ENCODE measurements at regions not wholly inside any gene's neighbourhood (a gene's known extent, or its start where the extent isn't known, plus 50 kb on each side); places are given as distances from the start of the nearest gene placed in this dataset.

DNA sequence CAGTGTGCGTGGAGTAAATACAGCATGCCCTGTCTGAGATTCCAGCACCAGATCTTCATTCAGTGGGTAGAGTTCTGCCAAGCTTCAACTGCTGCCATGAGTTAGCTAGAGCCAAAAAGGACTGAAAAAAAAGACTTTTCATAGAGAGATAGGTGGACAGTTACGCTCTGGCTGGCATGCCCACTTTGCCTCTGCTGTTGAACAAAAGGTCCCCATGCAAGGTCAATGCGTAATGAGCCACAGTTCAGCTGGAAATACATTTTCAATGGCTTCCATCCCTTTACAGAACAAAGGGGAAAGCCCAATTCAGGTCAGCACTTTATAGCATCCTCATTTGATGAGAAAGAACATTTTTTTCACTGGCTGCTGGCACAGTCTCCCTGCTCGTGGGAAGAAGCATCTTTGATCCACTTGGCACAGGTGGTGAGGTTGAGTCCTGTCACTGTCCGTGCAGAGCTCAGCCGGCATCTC lies 86.9 kb upstream of the ERCC6L2 start:
- no peaks in the 10 kb centered on the region for H3K9me3 ChIP-seq (ENCODE audit: control insufficient read depth, insufficient read depth, low read depth, low read length)
- H3K36me3 ChIP-seq (ENCODE audit: control insufficient read depth in 2 of 2, insufficient read depth in 1 of 2, low read length in 2 of 2): no peaks in the 10 kb centered on the region
- POLR2A ChIA-PET: no interaction called here
- no peak overlapping the region for H3K4me3 ChIP-seq (ENCODE audit: low read depth, low read length)
- H3K27ac ChIP-seq (ENCODE audit: extremely low read depth, low read depth, low read length): no peak overlapping the region
- CTCF ChIA-PET: interaction anchor here (1.0 kb wide), 1 partner anchor 10 kb away, joined by 4 read pairs; no protein-coding TSS in a partner anchor
- H3K4me1 ChIP-seq (ENCODE audit: control insufficient read depth, insufficient read depth, low read length): 0 out of 2 replicates have a peak, but pooled peaks cover 3% of the 10 kb centered on the region
- no peak for TF ChIP-seq ZNF184 (tag by site-specific recombination; IDR thresholded peaks at IDR 0.05)
- TF ChIP-seq ZNF214 (tag by site-specific recombination; IDR thresholded peaks at IDR 0.05; ENCODE audit: borderline replicate concordance): no peak
- TF ChIP-seq ZNF473 (tag by site-specific recombination; IDR thresholded peaks at IDR 0.05): no peak
- TF ChIP-seq ZNF280C (tag by site-specific recombination; IDR thresholded peaks at IDR 0.05): no peak
- no peak for TF ChIP-seq OSR2 (tag by site-specific recombination; IDR thresholded peaks at IDR 0.05)
- no peak for TF ChIP-seq ZNF155 (tag by site-specific recombination; IDR thresholded peaks at IDR 0.05)
- TF ChIP-seq ZNF521 (tag by site-specific recombination; IDR thresholded peaks at IDR 0.05): no peak
- no peak for TF ChIP-seq YY2 (tag by site-specific recombination; IDR thresholded peaks at IDR 0.05)
- no peak for TF ChIP-seq PRDM6 (tag by site-specific recombination; IDR thresholded peaks at IDR 0.05)
- TF ChIP-seq ZXDB (tag by site-specific recombination; IDR thresholded peaks at IDR 0.05): no peak
- no peak for TF ChIP-seq ZNF423 (tag by site-specific recombination; IDR thresholded peaks at IDR 0.05)
- no peak for TF ChIP-seq HOXA7 (CRISPR knock-in tag; IDR thresholded peaks at IDR 0.05; ENCODE audit: borderline replicate concordance)
- TF ChIP-seq, protein P1, sequence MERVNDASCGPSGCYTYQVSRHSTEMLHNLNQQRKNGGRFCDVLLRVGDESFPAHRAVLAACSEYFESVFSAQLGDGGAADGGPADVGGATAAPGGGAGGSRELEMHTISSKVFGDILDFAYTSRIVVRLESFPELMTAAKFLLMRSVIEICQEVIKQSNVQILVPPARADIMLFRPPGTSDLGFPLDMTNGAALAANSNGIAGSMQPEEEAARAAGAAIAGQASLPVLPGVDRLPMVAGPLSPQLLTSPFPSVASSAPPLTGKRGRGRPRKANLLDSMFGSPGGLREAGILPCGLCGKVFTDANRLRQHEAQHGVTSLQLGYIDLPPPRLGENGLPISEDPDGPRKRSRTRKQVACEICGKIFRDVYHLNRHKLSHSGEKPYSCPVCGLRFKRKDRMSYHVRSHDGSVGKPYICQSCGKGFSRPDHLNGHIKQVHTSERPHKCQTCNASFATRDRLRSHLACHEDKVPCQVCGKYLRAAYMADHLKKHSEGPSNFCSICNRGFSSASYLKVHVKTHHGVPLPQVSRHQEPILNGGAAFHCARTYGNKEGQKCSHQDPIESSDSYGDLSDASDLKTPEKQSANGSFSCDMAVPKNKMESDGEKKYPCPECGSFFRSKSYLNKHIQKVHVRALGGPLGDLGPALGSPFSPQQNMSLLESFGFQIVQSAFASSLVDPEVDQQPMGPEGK (tag by site-specific recombination; IDR thresholded peaks at IDR 0.05): no peak
- TF ChIP-seq ZNF701 (tag by site-specific recombination; IDR thresholded peaks at IDR 0.05): no peak

- TF ChIP-seq ZNF140 (tag by site-specific recombination; IDR thresholded peaks at IDR 0.05) (no peak), ZNF202 (tag by site-specific recombination; IDR thresholded peaks at IDR 0.05; ENCODE audit: borderline replicate concordance) (no peak), PBX3 (CRISPR knock-in tag; IDR thresholded peaks at IDR 0.05) (no peak), GLI4 (tag by site-specific recombination; IDR thresholded peaks at IDR 0.05) (no peak), ZNF514 (tag by site-specific recombination; IDR thresholded peaks at IDR 0.05) (no peak), WT1 (tag by site-specific recombination; IDR thresholded peaks at IDR 0.05) (no peak)
- Histone ChIP-seq H3K36me3 (ENCODE audit: control insufficient read depth in 2 of 2, insufficient read depth in 1 of 2, low read length in 2 of 2) (no peaks in the 10 kb centered on the region), H3K4me3 (ENCODE audit: low read depth, low read length) (no peak overlapping the region), H3K27ac (ENCODE audit: extremely low read depth, low read depth, low read length) (no peak overlapping the region), H3K4me1 (ENCODE audit: control insufficient read depth, insufficient read depth, low read length) (0 out of 2 replicates have a peak, but pooled peaks cover 3% of the 10 kb centered on the region), H3K9me3 (ENCODE audit: control insufficient read depth, insufficient read depth, low read depth, low read length) (no peaks in the 10 kb centered on the region)
- CTCF ChIA-PET: interaction anchor here (1.0 kb wide), 1 partner anchor 10 kb away, joined by 4 read pairs; no protein-coding TSS in a partner anchor
- POLR2A ChIA-PET: interaction anchor here (0.7 kb wide), 1 partner anchor 32 kb away, joined by 3 read pairs; no protein-coding TSS in a partner anchor
Observed at GRCh38 chr9:95788021-95788420, 87.5 kb upstream of the ERCC6L2 start.
